Activated T-helper 17 cell treated with anti-CD3 and anti-CD28 coated beads, Interleukin-2, amount 50 U/mL, for 72 hours (primary cell): ENCODE measurements at regions not wholly inside any gene's neighbourhood (a gene's known extent, or its start where the extent isn't known, plus 50 kb on each side); places are given as distances from the start of the nearest gene placed in this dataset.

ENCODE experiments used
- ATAC-seq: fragments of 150-1000 bp; cut with Tn5 transposase; replicated peaks from 2 replicates; pipeline ENCODE4 v1.10.0; 2021; ENCODE audit warnings: mild to moderate bottlenecking, moderate library complexity
- H3K27ac Mint-ChIP-seq: one replicate; pipeline ENCODE4 v1.8.0; 2022; ENCODE audit warnings: mixed read lengths
- H3K27me3 Mint-ChIP-seq: one replicate; pipeline ENCODE4 v1.8.0; 2022; ENCODE audit warnings: mixed read lengths
- H3K36me3 Mint-ChIP-seq: one replicate; pipeline ENCODE4 v1.8.0; 2022; ENCODE audit warnings: low read depth, mild to moderate bottlenecking, mixed read lengths
- H3K4me1 Mint-ChIP-seq: one replicate; pipeline ENCODE4 v1.8.0; 2022; ENCODE audit warnings: mixed read lengths
- H3K4me3 Mint-ChIP-seq: one replicate; pipeline ENCODE4 v1.8.0; 2022; ENCODE audit warnings: mild to moderate bottlenecking, mixed read lengths
- H3K9me3 Mint-ChIP-seq: one replicate; pipeline ENCODE4 v1.8.0; 2022; ENCODE audit warnings: mixed read lengths

DNA sequence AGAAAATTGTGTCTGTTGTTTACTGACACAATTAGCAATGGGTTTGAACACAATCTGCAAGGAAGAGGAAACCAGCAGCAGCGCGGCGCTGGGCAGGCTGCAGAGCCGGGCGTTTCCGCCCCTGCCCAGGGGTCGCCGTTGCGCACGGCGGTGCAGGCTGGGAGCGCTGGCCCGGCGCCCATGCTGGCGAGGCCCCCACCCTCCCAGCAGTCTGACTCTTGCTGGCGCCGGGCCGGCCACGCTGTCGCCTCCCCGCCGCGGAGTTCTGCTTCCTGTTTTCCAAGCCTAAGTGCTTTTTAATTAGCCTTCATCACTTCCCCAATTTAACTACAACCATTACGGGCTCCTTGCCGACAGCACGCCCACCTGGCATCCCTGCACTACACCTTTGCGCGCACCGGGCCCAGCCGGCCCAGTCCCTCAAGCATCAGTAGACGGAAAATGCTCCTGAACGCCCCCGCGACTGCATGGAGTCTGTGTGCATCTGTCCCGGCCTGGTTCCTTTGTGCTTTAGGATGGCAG, 212.1 kb downstream of the GXYLT1 start:
- Mint-ChIP-seq H3K27ac (no peak overlapping the region), H3K36me3 (no peaks in the 10 kb centered on the region), H3K4me3 (peak overlapping the region; percentile 51), H3K9me3 (no peaks in the 10 kb centered on the region), H3K27me3 (peaks cover 20% of the 10 kb centered on the region), H3K4me1 (peaks cover 10% of the 10 kb centered on the region)
- ATAC-seq, result peak; percentile 16

DNA sequence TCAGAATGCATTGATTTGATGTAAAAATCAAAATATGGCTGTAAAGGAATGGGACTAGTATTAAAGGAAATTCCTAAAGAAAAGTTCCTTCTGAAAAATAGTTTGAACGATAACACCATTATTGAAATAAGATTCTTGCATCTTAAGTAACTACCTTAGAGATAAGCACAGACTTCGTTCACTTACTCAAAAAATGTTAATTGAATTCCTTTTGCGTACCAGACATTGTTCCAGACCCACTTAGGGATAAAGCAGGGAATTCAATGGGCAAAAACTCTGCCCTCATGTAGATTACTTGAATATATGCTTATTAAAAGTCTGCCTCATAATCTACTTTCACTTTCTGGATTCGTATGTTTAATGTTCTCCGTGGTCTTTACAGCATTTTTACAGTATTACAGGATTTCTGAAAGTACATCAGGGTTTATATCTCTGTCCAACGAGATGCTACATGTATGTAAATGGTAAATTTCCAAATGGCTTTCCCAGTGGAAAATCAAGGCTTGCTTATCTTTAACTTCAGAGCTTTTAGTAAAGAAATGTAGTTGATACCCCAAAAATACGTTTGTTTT, 213.7 kb downstream of the GXYLT1 start:
- peaks cover 18% of the 10 kb centered on the region for H3K27me3 Mint-ChIP-seq
- H3K27ac Mint-ChIP-seq, result no peak overlapping the region
- H3K4me1 Mint-ChIP-seq, result peaks cover 10% of the 10 kb centered on the region
- no peaks in the 10 kb centered on the region for H3K36me3 Mint-ChIP-seq
- peak overlapping the region; percentile 48 for H3K4me3 Mint-ChIP-seq
- H3K9me3 Mint-ChIP-seq, result no peaks in the 10 kb centered on the region
- ATAC-seq, result no peak

DNA sequence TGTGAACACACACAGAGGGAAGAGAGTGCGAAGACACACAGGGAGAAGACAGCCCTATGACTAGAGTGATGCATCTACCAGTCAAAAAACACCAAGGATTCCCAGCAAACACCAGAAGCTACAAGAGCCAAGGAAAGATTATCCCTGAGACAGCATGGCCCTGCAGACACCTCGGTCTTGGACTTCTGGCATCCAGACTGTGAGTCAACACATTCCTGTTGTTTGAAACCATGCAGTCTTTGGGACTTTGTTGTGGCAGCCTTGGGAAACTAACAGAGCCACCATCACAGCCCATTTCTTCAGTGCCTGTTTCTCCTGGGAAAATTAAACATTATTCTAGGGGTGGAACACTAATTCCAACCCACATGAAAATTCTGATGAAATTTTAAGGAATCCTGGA, 220.6 kb downstream of the GXYLT1 start:
- H3K4me3 Mint-ChIP-seq, result no peak overlapping the region
- H3K27me3 Mint-ChIP-seq, result peaks cover 15% of the 10 kb centered on the region
- H3K4me1 Mint-ChIP-seq, result no peaks in the 10 kb centered on the region
- H3K27ac Mint-ChIP-seq, result no peak overlapping the region
- no peak for ATAC-seq
- H3K9me3 Mint-ChIP-seq, result no peaks in the 10 kb centered on the region
- no peaks in the 10 kb centered on the region for H3K36me3 Mint-ChIP-seq

- no peaks in the 10 kb centered on the region for H3K9me3 Mint-ChIP-seq
- no peak overlapping the region for H3K27ac Mint-ChIP-seq
- H3K4me3 Mint-ChIP-seq, result no peak overlapping the region
- H3K4me1 Mint-ChIP-seq, result no peaks in the 10 kb centered on the region
- H3K27me3 Mint-ChIP-seq, result peaks cover 15% of the 10 kb centered on the region
- no peaks in the 10 kb centered on the region for H3K36me3 Mint-ChIP-seq
- no peak for ATAC-seq
These were observed 221.3 kb downstream of the GXYLT1 start for GRCh38 chr12:41923351-41923750.

GRCh38 chr12:41920355-41920754, 224.3 kb downstream of the GXYLT1 start:
- no peak overlapping the region for H3K27ac Mint-ChIP-seq
- no peak overlapping the region for H3K4me3 Mint-ChIP-seq
- H3K36me3 Mint-ChIP-seq, result no peaks in the 10 kb centered on the region
- peaks cover 15% of the 10 kb centered on the region for H3K27me3 Mint-ChIP-seq
- ATAC-seq, result no peak
- H3K9me3 Mint-ChIP-seq, result no peaks in the 10 kb centered on the region
- H3K4me1 Mint-ChIP-seq, result no peaks in the 10 kb centered on the region

- Mint-ChIP-seq H3K4me1 (no peaks in the 10 kb centered on the region), H3K27ac (no peak overlapping the region), H3K36me3 (no peaks in the 10 kb centered on the region), H3K27me3 (peaks cover 14% of the 10 kb centered on the region), H3K4me3 (no peak overlapping the region), H3K9me3 (no peaks in the 10 kb centered on the region)
- no peak for ATAC-seq
These were observed 225.0 kb downstream of the GXYLT1 start for GRCh38 chr12:41919526-41920261.

DNA sequence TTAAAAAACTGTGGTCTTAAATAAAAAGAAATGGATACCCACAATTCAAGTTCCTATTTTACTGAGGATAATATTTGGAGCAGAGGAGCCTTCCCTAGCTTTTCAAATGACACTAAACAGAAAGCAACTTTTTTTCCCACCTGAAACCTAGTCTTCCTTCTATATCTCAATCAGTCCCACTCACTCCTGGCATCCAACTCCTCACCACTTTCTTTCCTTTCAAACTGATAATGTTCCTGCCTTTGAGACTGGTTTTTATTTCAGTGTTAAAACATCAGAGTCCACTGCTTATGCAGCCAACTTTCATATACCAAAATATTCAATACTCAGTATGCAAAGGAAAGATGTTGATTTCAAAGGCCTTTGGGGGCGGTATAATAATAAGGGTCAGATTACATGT, 225.6 kb downstream of the GXYLT1 start:
- no peak overlapping the region for H3K27ac Mint-ChIP-seq
- H3K27me3 Mint-ChIP-seq, result peaks cover 16% of the 10 kb centered on the region
- H3K9me3 Mint-ChIP-seq, result no peaks in the 10 kb centered on the region
- H3K4me1 Mint-ChIP-seq, result no peaks in the 10 kb centered on the region
- no peak overlapping the region for H3K4me3 Mint-ChIP-seq
- H3K36me3 Mint-ChIP-seq, result no peaks in the 10 kb centered on the region
- ATAC-seq, result no peak

DNA sequence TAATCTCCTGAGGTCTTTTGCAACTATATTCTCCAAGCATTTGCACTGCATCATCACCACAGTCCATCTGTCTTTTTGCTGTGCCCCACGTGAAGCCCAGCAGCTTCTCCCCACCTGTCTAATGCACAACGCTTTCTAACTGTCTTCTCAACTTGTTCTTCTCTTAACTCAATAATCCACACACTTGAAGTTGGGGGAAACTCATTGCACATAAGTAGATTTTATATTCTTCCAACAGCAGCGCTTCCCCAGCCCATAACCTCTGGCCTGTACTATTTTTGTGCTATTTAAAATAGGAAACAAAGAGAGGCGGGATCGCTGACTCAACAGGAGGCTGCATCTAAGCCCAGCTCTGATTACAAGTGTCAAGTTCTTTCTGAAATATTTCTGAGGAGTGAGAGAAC, 226.7 kb downstream of the GXYLT1 start:
- no peak for ATAC-seq
- no peaks in the 10 kb centered on the region for H3K9me3 Mint-ChIP-seq
- no peak overlapping the region for H3K27ac Mint-ChIP-seq
- no peaks in the 10 kb centered on the region for H3K36me3 Mint-ChIP-seq
- H3K4me1 Mint-ChIP-seq, result no peaks in the 10 kb centered on the region
- no peak overlapping the region for H3K4me3 Mint-ChIP-seq
- peaks cover 20% of the 10 kb centered on the region for H3K27me3 Mint-ChIP-seq

DNA sequence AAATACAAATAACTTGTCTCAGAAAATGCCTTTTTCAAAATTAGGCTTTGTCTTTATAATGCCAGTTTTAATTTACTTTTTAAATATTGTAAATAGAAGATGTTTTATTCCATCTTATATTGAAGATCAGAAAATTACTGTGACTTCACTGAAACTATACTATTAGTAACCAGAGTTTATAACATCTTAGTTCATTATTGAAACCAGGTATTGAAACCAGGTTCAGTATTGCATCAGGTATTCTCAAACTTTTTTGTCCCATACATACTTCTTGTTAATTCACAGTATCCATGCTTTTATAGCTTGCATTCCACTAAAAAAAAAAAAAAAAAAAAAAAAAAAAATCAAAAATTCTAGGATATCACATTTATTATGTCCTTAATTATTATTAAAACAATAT, 227.5 kb downstream of the GXYLT1 start:
- Mint-ChIP-seq H3K27ac (no peak overlapping the region), H3K4me3 (no peak overlapping the region), H3K36me3 (no peaks in the 10 kb centered on the region), H3K27me3 (peaks cover 19% of the 10 kb centered on the region), H3K9me3 (no peaks in the 10 kb centered on the region), H3K4me1 (no peaks in the 10 kb centered on the region)
- no peak for ATAC-seq

- no peaks in the 10 kb centered on the region for H3K9me3 Mint-ChIP-seq
- no peak for ATAC-seq
- H3K4me1 Mint-ChIP-seq, result peaks cover 5% of the 10 kb centered on the region
- H3K27ac Mint-ChIP-seq, result no peak overlapping the region
- no peaks in the 10 kb centered on the region for H3K36me3 Mint-ChIP-seq
- no peak overlapping the region for H3K4me3 Mint-ChIP-seq
- peaks cover 12% of the 10 kb centered on the region for H3K27me3 Mint-ChIP-seq
These were observed 233.9 kb downstream of the GXYLT1 start for GRCh38 chr12:41910578-41911320.

GRCh38 chr12:41908206-41908605, 236.5 kb downstream of the GXYLT1 start:
- H3K4me1 Mint-ChIP-seq, result peaks cover 5% of the 10 kb centered on the region
- no peak overlapping the region for H3K4me3 Mint-ChIP-seq
- no peak overlapping the region for H3K27ac Mint-ChIP-seq
- ATAC-seq, result no peak
- H3K27me3 Mint-ChIP-seq, result peaks cover 6% of the 10 kb centered on the region
- H3K9me3 Mint-ChIP-seq, result no peaks in the 10 kb centered on the region
- no peaks in the 10 kb centered on the region for H3K36me3 Mint-ChIP-seq

DNA sequence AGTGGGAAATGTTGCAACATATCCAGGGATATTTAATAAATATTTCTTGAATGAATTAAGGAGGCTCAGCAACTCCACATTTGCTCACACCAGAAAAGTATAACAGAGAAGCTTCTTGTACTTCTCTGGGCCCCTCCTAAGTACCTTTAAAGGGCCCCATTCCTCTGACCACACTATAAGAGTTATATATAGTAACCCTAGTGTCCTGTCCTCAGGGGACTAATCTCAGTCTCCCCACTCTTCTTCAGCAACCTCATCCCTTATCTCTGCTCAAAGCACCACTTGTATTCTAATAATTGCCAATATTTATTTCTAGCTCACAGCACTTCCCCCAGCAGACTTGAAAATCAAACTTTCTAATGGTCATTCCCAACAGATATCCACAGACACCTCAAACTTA, 237.1 kb downstream of the GXYLT1 start:
- no peak for ATAC-seq
- H3K27ac Mint-ChIP-seq, result no peak overlapping the region
- H3K36me3 Mint-ChIP-seq, result no peaks in the 10 kb centered on the region
- peaks cover 6% of the 10 kb centered on the region for H3K27me3 Mint-ChIP-seq
- H3K4me1 Mint-ChIP-seq, result peaks cover 5% of the 10 kb centered on the region
- no peak overlapping the region for H3K4me3 Mint-ChIP-seq
- no peaks in the 10 kb centered on the region for H3K9me3 Mint-ChIP-seq

GRCh38 chr12:41907021-41907420, 237.7 kb downstream of the GXYLT1 start:
- no peak for ATAC-seq
- peaks cover 6% of the 10 kb centered on the region for H3K27me3 Mint-ChIP-seq

DNA sequence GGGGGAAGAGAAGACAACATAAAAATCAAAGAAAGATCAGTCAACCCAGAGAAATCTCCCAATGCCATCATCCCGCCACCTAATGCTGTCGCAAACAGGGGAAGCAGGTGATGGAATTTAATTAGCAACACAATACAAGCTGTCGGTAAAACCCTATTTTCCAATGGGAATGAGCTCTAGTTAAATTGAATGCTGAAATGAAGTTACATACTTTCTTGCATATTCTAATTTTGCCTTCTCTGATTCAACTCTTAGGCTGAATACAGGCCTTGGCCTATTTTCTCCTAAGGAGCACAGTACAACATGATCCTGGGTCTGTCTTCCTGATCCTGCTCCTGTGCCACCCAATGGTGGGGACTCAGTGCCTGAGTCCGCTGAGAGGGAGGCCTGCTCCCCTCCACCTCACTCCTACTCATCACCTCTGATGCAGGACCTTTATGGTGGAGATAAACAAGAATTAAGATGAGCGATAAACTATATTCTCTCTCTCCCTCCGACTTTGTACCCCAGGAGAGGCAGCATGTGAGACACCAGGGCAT, 238.8 kb downstream of the GXYLT1 start:
- Mint-ChIP-seq H3K27me3 (peaks cover 3% of the 10 kb centered on the region), H3K4me1 (peaks cover 5% of the 10 kb centered on the region), H3K27ac (no peak overlapping the region), H3K36me3 (no peaks in the 10 kb centered on the region), H3K9me3 (no peaks in the 10 kb centered on the region), H3K4me3 (no peak overlapping the region)
- no peak for ATAC-seq

More at GRCh38 chr12:41907021-41907420, 237.7 kb downstream of the GXYLT1 start:
- Mint-ChIP-seq H3K36me3 (no peaks in the 10 kb centered on the region), H3K9me3 (no peaks in the 10 kb centered on the region), H3K27ac (no peak overlapping the region), H3K4me3 (no peak overlapping the region), H3K4me1 (peaks cover 5% of the 10 kb centered on the region)
